ENCODE measurements at regions not wholly inside any gene's neighbourhood (a gene's known extent, or its start where the extent isn't known, plus 50 kb on each side); places are given as distances from the start of the nearest gene placed in this dataset.

DNA sequence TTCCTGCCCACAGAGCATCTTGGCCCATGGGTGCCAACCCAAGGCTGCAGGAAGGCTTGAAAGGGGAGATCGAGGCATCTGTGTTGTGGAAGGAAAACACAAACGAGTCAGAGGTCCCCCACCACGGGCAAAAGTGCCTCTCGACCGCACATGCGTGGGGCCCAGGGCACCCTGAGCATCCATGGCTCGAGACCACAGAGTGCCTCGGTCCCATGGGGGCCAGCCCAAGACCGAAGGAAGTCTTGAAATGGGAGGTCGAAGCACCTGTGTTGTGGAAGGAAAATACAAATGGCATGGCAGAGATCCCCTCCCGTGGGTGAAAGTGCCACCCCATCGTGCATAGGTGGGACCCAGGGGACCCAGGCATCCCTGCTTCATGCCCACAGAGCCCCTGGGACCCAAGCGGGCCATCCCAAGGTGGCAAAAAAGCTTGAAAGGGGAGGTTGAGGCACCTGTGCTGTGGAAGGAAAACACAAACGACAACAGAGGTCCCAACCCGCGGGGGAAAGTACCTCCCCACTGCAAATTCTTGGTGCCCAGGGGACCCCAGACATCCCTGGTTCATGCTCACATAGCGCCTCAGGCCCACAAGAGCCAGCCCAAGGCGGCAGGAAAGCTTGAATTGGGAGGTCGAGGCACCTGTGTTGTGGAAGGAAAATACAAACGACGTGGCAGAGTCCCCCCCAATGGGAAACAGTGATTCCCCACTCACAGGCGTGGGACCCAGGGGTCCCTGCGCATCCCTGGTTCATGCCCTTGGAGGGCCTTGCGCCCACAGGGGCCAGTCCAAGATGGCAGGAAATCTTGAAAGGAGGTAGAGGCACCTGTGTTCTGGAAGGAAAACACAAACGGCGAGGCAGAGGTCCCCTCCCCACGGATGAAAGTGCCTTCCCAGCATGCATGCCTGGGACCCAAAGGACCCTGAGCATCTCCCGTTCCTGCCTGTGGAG is 373.0 kb downstream of the ALG10 start:
- DNase-seq (ENCODE audit: low spot score) = no peak

DNA sequence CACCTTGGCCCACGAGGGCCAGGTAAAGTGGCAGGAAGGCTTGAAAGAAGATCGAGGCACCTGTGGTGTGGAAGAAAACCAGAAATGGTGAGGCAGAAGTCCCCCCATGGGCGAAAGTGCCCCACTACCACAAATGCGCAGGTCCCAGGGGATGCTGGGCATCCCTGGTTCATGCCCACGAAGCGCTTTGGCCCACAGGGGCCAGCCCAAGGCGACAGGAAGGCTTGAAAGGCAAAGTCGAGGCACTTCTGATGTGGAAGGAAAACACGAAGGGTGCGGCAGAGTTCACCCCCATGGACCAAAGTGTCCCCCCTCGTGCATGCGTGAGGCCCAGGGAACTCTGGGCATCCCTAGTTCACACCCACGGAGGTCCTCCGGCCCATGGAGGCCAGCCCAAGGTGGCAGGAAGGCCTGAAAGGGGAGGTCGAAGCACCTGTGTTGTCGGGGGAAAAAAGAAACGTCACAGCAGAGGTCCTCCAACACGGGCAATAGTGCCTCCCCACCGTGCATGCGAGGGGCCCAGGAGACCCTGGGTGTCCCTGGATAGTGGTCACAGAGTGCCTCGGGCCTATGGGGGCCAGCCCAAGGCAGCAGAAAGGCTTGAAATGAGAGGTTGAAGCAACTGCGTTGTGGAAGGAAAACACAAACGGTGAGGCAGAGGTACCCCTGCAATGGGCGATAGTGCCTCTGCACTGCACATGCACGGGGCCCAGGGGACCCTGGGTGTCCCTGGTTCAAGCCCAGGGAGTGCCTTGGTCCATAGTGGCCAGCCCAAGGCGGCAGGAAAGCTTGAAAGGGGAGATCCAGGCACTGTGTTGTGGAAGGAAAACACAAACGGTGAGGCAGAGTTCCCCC is 373.9 kb downstream of the ALG10 start:
- DNase-seq (ENCODE audit: low spot score) = no peak

DNA sequence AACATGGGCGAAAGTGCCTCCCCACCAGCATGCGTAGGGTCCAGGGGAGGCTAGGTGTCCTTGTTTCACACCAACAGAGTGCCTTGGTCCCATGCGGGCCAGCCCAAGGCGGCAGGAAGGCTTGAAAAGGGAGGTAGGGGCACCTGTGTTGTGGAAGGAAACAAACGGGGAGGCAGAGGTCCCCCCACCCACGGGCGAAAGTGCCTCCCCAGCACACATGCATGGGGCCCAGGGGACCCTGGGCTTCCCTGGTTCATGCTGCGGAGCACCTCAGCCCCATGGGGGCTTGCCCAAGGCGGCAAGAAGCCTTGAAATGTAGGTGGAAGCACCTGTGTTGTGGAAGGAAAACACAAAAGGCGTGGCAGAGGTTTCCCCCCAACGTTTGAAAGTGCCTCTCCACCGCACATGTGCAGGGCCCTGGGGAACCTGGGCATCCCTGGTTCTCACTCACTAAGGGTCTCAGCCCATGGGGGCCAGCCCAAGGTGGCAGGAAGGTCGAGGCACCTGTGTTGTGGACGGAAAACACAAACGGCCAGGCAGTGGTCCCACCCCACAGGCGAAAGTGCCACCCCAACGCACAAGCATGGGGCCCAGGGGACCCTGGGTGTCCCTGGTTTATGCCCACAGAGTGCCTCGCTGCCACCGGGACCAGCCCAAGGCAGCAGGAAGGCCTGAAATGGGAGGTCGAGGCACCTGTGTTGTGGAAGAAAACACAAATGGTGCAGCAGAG is 374.7 kb downstream of the ALG10 start:
- no peak for DNase-seq (ENCODE audit: low spot score)

DNA sequence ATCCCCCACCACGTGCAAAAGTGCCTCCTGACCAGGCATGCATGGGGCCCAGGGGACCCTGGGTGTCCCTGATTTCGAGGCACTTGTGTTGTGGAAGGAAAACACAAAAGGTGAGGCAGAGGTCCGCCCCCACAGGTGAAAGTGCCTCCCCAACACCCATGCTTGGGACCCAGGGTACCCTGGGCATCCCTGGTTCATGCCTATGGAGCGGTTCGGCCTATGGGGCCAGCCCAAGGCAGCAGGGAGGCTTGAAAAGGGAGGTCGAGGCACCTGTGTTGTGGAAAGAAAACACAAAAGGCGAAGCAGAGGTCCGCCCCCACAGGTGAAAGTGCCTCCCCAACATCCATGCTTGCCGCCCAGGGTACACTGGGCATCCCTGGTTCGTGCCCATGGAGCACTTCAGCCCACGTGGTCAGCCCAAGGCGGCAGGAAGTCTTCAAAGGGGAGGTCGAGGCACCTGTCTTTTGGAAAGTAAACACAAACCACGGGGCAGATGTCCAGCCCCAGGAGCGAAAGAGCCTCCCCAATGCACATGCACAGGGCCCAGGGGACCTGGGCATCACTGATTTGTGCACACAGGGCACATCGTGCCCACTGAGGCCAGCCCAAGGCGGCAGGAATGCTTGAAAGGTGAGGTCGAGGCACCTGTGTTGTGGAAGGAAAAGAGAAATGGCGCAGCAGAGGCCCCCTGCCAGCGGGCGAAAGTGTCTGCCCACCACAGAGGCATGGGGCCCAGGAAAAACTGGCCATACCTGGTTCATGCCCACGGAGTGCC is 375.5 kb downstream of the ALG10 start:
- no peak for DNase-seq (ENCODE audit: low spot score)

DNA sequence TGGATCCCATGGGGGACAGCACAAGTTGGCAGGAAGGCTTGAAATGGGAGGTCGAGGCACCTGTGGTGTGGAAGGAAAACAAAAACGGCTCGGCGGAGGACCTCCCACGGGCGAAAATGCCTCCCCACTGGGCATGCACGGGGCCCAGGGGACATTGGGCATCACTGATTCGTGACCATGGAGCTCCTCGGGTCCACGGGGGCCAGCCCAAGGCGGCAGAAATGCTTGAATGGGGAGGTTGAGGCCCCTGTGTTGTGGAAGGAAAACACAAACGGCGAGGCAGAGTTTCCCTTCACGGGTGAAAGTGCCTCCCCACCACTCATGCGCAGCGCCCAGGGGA is 376.0 kb downstream of the ALG10 start:
- DNase-seq (ENCODE audit: low spot score) = no peak

DNA sequence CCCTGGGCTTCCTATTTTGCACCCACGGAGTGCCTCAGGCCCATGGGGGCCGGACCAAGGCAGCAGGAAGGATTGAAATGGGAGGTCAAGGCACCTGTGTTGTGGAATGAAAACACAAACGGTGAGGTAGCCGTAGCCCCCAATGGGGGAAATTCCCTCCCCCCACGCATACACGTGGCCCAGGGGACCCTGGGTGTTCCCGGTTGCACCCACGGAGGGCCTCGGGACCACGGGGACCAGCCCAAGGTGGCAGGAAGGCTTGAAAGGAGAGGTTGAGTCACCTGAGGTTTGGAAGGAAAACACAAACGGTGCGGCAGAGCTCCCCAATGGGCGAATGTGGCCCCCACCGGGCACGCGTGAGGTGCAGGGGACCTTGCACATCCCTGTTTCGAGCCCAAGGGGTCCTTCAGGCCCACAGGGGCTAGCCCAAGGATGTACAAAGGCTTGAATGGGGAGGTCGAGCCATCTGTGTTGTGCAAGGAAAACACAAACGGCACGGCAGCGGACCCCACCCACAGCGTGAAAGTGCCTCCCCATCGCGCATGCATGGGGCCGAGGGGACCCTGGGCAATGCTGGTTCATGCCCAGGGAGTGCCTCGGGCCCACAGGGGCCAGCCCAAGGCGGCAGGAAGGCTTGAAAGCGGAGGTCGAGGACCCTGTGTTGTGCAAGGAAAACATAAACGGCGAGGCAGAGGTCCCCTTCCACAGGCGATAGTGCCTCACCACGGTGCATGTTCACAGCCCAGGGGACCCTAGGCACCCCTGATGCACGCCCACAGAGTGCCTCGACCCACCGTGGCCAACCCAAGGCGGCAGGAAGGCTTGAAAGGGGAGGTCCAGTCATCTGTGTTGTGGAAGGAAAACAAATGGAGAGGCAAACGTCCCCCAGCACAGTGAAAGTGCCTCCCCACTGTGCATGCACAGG is 376.7 kb downstream of the ALG10 start:
- DNase-seq (ENCODE audit: low spot score) = no peak

DNA sequence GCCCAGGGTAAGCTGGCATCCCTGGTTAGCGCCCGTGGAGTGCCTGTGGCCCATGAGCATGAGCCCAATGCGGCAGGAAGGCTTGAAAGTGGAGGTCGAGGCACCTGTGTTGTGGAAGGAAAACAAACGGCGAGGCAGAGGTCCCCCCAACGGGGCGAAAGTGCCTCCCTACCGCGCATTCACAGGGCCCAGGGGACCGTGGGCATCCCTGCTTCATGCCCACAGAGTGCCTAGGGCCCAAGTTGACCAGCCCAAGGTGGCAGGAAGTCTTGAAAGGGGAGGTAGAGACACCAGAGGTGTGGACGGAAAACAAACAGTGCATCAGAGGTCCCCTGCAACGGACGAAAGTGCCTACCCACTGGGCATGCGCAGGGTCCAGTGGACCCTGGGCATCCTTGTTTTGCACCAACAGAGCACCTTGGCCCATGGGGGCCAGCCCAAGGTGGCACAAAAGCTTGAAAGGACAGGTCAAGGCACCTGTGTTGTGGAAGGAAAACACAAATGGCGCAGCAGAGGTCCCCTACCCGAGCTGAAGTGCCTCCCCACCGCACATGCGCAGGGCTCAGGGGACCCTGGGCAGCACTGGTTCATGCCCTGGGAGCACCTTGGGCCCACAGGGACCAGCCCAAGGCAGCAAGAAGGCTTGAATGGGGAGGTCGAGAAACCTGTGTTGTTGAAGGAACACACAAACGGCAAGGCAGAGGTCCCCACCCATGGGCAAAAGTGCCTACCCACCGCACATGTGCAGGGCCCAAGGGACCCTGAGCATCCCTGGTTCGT is 377.5 kb downstream of the ALG10 start:
- no peak for DNase-seq (ENCODE audit: low spot score)

DNA sequence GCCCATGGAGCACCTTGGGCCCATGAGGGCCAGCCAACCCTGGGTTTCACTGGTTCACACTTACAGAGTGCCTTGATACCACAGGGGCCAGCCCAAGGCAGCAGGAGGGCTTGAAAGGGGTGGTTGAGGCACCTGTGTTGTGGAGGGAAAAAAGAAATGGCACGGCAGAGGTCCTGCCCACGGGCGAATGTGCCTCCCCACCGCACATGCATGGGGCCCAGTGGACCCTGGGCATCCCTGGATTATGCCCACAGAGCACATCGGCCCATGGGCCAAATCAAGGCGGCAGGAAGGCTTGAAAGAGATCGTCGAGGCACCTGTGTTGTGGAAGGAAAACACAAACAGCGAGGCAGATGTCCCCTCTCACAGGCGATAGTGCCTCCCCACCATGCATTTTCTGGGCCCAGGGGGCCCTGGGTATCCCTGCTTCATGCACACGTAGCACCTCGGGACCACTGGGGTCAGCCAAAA is 378.1 kb downstream of the ALG10 start:
- no peak for DNase-seq (ENCODE audit: low spot score)

DNA sequence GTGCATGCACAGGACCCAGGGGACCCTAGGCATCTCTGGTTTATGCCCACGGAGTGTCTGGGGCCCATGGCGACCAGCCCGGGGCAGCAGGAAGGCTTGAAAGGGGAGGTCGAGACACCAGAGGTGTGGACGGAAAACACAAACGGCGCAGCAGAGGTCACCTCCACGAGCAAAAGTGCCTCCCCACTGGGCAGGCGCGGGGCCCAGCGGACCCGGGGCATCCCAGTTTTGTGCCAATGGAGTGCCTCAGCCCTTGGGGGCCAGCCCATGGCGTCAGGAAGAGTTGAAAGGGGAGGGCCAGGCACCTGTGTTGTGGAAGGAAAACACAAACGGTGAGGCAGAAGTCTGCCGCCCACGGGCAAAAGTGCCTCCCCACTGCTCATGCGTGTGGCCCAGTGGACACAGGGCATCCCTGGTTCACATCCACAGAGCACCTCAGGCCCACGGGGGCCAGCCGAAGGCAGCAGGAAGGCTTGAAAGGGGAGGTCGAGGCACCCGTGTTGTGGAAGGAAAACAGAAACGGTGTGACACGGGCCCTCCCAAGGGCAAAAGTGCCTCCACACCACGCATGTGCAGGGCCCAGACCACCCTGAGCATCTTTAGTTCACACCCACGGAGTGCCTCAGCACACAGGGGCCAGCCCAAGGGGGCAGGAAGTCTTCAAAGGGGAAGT is 378.8 kb downstream of the ALG10 start:
- DNase-seq (ENCODE audit: low spot score) = no peak

DNA sequence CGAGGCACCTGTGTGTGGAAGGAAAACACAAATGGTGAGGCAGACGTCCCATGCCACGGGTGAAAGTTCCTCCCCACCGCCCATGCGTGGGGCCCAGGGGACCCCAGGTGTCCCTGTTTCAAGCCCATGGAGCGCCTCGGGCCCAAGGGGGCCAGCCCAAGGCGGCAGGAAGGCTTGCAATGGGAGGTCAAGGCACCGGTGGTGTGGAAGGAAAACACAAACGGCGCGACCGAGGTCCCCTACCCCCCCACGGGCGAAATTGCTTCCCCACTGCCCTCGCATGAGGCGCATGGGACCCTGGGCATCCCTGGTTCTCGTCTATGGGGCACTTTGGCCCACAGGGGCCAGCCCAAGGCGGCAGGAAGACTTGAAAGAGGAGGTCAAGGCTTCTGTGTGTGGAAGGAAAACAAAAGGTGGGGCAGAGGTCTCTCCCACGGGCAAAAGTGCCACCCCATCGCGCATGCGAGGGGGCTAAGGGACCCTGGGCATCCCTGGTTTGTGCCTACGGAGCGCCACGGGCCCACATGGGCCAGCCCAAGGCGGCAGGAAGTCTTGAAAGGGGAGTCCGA is 379.4 kb downstream of the ALG10 start:
- DNase-seq (ENCODE audit: low spot score) = no peak

DNA sequence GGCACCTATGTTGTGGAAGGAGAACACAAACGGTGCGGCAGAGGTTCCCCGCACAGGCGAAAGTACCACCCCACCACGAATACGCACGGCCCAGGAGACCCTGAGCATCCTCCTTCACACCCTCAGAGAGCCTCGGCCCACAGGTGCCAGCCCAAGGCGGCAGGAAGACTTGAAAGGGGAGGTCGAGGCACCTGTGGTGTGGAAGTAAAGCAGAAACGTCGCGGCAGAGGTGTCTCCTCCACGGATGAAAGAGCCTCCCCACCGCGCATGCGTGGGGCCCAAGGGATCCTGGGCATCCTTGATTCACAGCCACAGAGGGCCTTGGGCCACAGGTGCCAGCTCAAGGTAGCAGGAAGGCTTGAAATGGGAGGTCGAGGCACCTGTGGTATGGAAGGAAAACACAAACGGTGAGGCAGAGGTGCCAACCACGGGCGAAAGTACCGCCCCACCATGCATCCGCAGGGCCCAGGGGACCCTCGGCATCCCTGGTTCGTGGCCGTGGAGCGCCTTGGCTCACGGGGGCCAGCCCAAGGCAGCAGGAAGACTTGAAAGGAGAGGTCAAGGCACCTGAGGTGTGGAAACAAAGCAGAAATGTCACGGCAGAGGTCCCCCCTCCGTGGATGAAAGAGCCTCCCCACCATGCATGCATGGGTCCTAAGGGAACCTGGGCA is 380.1 kb downstream of the ALG10 start:
- DNase-seq (ENCODE audit: low spot score) = no peak

DNA sequence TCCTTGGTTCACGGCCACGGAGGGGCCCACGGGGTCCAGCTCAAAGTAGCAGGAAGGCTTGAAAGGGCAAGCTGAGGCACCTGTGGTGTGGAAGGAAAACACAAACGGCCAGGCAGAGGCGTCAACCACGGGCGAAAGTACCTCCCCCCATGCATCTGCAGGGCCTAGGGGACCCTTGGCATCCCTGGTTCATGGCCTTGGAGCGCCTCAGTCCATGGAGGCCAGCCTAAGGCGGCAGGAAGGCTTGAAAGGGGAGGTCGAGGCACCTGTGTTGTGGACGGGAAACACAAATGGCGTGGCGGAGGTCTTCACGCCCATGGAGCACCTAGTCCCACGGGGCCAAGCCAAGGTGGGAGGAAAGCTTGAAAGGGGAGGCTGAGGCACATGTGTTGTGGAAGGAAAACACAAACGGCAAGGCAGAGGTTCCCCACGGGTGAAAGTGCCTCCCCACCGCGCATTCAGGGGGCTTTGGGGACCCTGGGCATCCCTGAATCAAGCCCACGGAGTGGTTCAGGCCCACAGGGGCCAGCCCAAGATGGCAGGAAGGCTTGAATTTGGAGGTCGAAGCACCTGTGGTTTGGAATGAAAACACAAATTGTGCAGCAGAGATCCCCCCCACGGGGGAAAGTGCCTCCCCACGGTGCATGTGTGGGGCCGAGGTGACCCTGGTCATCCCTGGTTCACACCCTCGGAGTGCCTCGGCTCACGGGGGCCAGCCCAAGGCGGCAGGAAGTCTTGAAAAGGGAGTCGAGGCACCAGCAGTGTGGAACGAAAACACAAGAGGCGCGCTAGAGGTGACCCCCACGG is 380.8 kb downstream of the ALG10 start:
- DNase-seq (ENCODE audit: low spot score) = no peak

DNA sequence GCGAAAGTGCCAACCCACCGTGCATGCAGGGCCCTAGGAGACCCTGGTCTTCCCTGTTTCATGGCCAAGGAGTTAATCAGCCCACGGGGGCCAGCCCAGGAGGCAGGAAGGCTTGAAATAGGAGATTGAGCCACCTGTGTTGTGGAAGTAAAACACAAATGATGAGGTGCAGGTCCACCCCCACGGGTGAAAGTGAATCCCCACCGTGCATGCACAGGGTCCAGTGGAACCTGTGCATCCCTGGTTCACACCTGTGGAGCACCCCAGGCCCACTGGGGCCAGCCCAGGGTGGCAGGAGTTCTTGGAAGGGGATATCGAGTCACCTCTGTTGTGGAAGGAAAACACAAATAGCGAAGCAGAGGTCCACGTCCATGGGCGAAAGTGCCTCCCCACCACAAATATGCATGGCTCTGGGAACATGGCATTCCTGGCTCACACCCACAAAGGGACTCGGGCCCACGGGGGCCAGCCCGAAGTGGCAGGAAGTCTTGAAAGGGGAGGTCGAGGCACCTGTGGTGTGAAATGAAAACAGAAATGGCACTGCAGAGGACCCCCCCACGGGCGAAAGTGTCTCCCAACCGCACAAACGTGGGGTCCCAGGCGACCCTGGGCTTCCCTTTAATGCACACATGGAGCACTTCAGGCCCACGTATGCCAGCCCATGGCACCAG is 381.5 kb downstream of the ALG10 start:
- no peak for DNase-seq (ENCODE audit: low spot score)

DNA sequence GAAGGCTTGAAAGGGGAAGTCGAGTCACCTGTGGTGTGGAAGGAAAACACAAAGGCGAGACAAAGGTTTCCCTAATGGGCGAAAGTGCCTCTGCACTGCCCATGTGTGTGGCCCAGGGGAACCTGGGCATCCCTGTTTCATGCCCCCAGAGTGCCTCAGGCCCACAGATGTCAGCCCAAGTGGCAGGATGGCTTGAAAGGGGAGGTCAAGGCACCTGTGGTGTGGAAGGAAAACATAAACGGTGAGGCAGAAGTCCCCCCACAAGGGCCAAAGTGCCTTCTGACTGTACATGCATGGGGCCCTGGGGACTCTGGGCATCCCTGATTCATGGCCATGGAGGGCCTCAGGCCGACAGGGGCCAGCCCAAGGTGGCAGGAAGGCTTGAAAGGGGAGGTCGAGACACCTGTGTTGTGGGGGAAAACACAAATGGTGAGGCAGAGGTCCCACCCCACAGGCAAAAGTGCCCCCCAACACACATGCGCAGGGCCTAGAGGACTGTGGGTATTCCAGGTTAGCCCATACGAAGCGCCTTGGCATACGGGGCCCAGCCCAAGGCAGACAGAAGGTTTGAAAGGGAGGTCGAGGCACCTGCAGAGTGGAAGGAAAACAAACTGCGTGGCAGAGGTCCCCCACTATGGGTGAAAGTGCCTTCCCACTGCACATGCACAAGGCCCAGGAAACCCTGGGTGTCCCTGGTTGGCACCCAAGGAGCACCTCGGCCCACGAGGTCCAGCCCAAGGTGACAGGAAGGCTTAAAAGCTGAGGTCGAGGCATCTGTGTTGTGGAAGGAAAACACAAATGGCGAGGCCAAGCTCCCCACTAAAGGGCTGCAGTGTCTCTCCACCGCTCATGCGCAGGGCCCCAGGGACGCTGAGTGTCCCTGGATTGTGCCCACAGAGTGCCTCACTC is 382.3 kb downstream of the ALG10 start:
- no peak for DNase-seq (ENCODE audit: low spot score)

Measured in HT-29 (cell line).